Parathyroid adenoma (tissue), 2 donors: ENCODE measurements at regions not wholly inside any gene's neighbourhood (a gene's known extent, or its start where the extent isn't known, plus 50 kb on each side); places are given as distances from the start of the nearest gene placed in this dataset.

ENCODE experiments used
- H2AFZ ChIP-seq: fragments of 300-600 bp; sonication (generic); one replicate; pipeline ENCODE4 v1.7.0; 2017; ENCODE audit warnings: antibody characterized with exemption, mild to moderate bottlenecking
- H3K27ac ChIP-seq: fragments of 300-600 bp; sonication (generic); one replicate; pipeline ENCODE4 v1.7.0; 2017
- H3K27me3 ChIP-seq: fragments of 300-600 bp; sonication (generic); one replicate; pipeline ENCODE4 v1.7.0; 2017; ENCODE audit warnings: low read length; ENCODE audit not compliant: control insufficient read depth, insufficient read depth
- H3K36me3 ChIP-seq: fragments of 300-600 bp; sonication (generic); one replicate; pipeline ENCODE4 v1.7.0; 2017; ENCODE audit warnings: low read length; ENCODE audit not compliant: control insufficient read depth, insufficient read depth
- H3K4me1 ChIP-seq: fragments of 300-600 bp; sonication (generic); one replicate; pipeline ENCODE4 v1.7.0; 2017; ENCODE audit warnings: control low read depth
- H3K4me2 ChIP-seq: fragments of 300-600 bp; sonication (generic); one replicate; pipeline ENCODE4 v1.7.0; 2017; ENCODE audit warnings: low read length
- H3K4me3 ChIP-seq: fragments of 300-600 bp; sonication (generic); one replicate; pipeline ENCODE4 v1.7.0; 2017; ENCODE audit warnings: low read depth, low read length
- H3K79me2 ChIP-seq: fragments of 300-600 bp; sonication (generic); one replicate; pipeline ENCODE4 v1.7.0; 2017; ENCODE audit warnings: control low read depth
- H3K9ac ChIP-seq: fragments of 300-600 bp; sonication (generic); one replicate; pipeline ENCODE4 v1.7.0; 2017; ENCODE audit warnings: mild to moderate bottlenecking
- H3K9me3 ChIP-seq: fragments of 300-600 bp; sonication (generic); one replicate; pipeline ENCODE4 v1.7.0; 2017; ENCODE audit warnings: low read length; ENCODE audit not compliant: control insufficient read depth
- TF ChIP-seq, protein P1 (sequence below): fragments of 300-600 bp; sonication (generic); IDR thresholded peaks from one replicate; pipeline ENCODE4 v1.7.0; 2017; ENCODE audit warnings: antibody characterized with exemption, mild to moderate bottlenecking
- donor health status: primary hyperparathyroidism.

DNA sequence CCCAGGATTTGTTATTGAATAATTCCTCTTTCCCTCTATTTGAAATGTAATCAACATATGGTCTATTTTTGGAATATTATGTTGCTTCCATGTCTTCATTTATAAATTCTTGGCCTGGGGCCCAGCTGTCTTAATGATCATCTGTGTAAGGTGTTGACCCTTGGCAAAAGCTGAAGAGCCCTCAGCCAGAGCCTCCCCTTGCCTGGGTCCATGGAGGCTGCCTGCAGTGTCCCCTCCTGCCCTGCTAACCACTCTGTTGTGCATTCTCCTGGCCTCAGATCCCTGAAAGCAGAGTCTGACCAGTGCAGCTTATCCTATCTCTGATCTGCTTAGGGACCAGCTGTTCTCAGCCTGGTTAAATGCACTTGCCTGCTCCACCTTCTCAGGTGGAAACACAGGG lies 226.1 kb upstream of the APCDD1 start:
- H3K9ac ChIP-seq: no peak overlapping the region
- no peak overlapping the region for H3K27ac ChIP-seq
- H2AFZ ChIP-seq: no peak overlapping the region
- no peaks in the 10 kb centered on the region for H3K9me3 ChIP-seq
- no peaks in the 10 kb centered on the region for H3K79me2 ChIP-seq
- no peak overlapping the region for H3K4me2 ChIP-seq
- TF ChIP-seq, protein P1, sequence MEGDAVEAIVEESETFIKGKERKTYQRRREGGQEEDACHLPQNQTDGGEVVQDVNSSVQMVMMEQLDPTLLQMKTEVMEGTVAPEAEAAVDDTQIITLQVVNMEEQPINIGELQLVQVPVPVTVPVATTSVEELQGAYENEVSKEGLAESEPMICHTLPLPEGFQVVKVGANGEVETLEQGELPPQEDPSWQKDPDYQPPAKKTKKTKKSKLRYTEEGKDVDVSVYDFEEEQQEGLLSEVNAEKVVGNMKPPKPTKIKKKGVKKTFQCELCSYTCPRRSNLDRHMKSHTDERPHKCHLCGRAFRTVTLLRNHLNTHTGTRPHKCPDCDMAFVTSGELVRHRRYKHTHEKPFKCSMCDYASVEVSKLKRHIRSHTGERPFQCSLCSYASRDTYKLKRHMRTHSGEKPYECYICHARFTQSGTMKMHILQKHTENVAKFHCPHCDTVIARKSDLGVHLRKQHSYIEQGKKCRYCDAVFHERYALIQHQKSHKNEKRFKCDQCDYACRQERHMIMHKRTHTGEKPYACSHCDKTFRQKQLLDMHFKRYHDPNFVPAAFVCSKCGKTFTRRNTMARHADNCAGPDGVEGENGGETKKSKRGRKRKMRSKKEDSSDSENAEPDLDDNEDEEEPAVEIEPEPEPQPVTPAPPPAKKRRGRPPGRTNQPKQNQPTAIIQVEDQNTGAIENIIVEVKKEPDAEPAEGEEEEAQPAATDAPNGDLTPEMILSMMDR: no peak
- no peak overlapping the region for H3K4me3 ChIP-seq
- no peaks in the 10 kb centered on the region for H3K36me3 ChIP-seq
- no peaks in the 10 kb centered on the region for H3K4me1 ChIP-seq
- H3K27me3 ChIP-seq: no peaks in the 10 kb centered on the region

DNA sequence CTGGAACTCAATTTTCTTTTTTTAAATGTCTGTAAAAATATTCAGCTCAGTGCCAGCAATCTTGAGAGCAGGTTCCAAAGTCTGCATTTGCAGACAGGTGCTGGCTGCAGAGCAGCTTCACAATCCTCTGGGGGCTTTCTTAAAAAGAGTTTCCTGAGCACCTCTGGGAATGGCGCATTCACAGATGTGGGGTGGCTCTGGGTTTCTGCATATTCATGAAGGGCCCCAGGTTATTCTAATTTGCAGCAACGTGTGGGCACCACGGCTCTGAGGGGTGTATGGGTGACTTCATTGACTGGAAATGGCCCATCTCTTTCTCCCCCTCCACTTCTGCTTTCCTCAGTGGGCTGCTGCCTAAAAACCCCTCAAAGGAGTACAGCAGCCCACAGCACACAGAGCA lies 225.0 kb upstream of the APCDD1 start:
- H2AFZ ChIP-seq: no peak overlapping the region
- H3K79me2 ChIP-seq: no peaks in the 10 kb centered on the region
- no peaks in the 10 kb centered on the region for H3K36me3 ChIP-seq
- no peak overlapping the region for H3K4me3 ChIP-seq
- no peaks in the 10 kb centered on the region for H3K9me3 ChIP-seq
- H3K27me3 ChIP-seq: no peaks in the 10 kb centered on the region
- H3K4me2 ChIP-seq: no peak overlapping the region
- H3K4me1 ChIP-seq: no peaks in the 10 kb centered on the region
- H3K27ac ChIP-seq: no peak overlapping the region
- H3K9ac ChIP-seq: no peak overlapping the region
- TF ChIP-seq, protein P1: no peak

DNA sequence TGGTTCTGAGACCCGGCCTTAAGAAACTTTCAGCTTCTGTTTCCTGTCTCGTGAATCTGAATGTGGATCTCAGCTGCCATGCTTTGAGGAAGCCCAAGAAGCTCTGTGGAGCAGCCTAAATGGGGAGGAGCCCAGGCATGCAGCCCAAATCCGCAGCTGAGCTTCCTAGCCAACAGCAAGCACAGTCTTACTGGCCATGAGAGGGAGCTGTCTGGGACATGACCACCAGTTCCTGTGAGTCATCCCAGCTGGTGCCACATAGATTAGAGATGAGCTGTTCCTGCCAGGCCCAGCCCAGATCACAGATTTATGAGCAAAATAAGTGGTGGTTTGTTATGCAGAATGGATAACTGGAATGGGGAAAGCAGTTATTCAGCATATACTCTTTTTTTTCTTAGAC lies 224.4 kb upstream of the APCDD1 start:
- Histone ChIP-seq H3K9ac (no peak overlapping the region), H3K36me3 (no peaks in the 10 kb centered on the region), H3K27ac (no peak overlapping the region), H3K4me1 (no peaks in the 10 kb centered on the region), H3K4me2 (no peak overlapping the region), H3K27me3 (no peaks in the 10 kb centered on the region), H3K9me3 (no peaks in the 10 kb centered on the region), H2AFZ (no peak overlapping the region), H3K4me3 (no peak overlapping the region), H3K79me2 (no peaks in the 10 kb centered on the region)
- TF ChIP-seq, protein P1: no peak

DNA sequence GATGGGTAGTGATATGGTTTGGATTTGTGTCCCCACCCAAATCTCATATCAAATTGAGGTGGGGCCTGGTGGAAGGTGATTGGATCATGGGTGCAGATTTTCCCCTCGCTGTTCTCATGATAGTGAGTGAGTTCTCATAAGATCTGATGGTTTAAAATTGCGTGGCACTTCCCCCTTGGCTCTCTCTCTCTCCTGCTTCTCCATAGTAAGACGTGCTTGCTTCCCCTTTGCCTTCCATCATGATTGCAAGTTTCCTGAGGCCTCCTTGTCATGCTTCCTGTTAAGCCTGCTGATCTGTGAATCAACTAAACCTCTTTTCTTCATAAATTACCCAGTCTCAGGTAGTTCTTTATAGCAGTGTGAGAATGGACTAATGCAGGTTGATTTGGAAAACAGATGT lies 223.2 kb upstream of the APCDD1 start:
- Histone ChIP-seq H3K36me3 (no peaks in the 10 kb centered on the region), H3K4me2 (no peak overlapping the region), H3K27me3 (no peaks in the 10 kb centered on the region), H3K4me1 (no peaks in the 10 kb centered on the region), H3K27ac (no peak overlapping the region), H3K9me3 (no peaks in the 10 kb centered on the region), H2AFZ (no peak overlapping the region), H3K79me2 (no peaks in the 10 kb centered on the region), H3K4me3 (no peak overlapping the region), H3K9ac (no peak overlapping the region)
- TF ChIP-seq, protein P1: no peak

DNA sequence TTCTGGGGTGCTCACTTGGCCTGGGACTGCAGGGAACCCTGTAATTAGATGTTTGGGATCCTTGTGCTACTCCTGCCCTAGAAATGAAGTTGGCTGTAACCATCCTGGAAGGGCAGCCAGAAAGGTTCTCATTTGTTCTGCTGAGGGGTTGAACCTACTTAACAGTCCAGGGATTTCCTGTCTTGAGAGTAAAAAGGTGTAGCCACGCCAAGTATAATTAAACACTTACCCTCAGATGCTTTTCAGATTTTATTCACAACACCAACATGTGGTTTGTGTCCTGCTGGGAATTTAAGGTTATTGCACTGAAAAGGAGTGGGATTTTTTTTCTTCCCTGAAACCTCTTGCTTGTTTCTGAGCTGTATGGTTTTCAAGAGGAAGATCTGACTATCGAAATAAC lies 222.4 kb upstream of the APCDD1 start:
- Histone ChIP-seq H3K4me1 (no peaks in the 10 kb centered on the region), H3K36me3 (no peaks in the 10 kb centered on the region), H3K27ac (no peak overlapping the region), H3K4me3 (no peak overlapping the region), H3K79me2 (no peaks in the 10 kb centered on the region), H3K4me2 (no peak overlapping the region), H3K9ac (no peak overlapping the region), H3K9me3 (no peaks in the 10 kb centered on the region), H3K27me3 (no peaks in the 10 kb centered on the region), H2AFZ (no peak overlapping the region)
- TF ChIP-seq, protein P1: no peak
